ENCODE measurements at regions not wholly inside any gene's neighbourhood (a gene's known extent, or its start where the extent isn't known, plus 50 kb on each side); places are given as distances from the start of the nearest gene placed in this dataset.
"Not testable (repeated sequence)": the region's sequence is repeated elsewhere in the genome, so short reads cannot be mapped to it uniquely, and the experiment has no call there.

- TF ChIP-seq, protein P1, sequence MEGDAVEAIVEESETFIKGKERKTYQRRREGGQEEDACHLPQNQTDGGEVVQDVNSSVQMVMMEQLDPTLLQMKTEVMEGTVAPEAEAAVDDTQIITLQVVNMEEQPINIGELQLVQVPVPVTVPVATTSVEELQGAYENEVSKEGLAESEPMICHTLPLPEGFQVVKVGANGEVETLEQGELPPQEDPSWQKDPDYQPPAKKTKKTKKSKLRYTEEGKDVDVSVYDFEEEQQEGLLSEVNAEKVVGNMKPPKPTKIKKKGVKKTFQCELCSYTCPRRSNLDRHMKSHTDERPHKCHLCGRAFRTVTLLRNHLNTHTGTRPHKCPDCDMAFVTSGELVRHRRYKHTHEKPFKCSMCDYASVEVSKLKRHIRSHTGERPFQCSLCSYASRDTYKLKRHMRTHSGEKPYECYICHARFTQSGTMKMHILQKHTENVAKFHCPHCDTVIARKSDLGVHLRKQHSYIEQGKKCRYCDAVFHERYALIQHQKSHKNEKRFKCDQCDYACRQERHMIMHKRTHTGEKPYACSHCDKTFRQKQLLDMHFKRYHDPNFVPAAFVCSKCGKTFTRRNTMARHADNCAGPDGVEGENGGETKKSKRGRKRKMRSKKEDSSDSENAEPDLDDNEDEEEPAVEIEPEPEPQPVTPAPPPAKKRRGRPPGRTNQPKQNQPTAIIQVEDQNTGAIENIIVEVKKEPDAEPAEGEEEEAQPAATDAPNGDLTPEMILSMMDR (IDR thresholded peaks at IDR 0.05): not testable (repeated sequence)
- TF ChIP-seq POLR2A (IDR thresholded peaks at IDR 0.05): not testable (repeated sequence)
These were observed 175.8 kb upstream of the LMCD1 start for GRCh38 chr3:8325833-8326232.
